HG03064 (cell line): ENCODE measurements at regions not wholly inside any gene's neighbourhood (a gene's known extent, or its start where the extent isn't known, plus 50 kb on each side); places are given as distances from the start of the nearest gene placed in this dataset.

ENCODE experiments used
- ATAC-seq: cut with Tn5 transposase; IDR thresholded peaks from one replicate; pipeline ENCODE4 v1.9.1; 2021; ENCODE audit warnings: low read depth; ENCODE audit not compliant: unreplicated experiment

- no peak for ATAC-seq
Observed at GRCh38 chr6:81694855-81695254, 57.6 kb downstream of the TENT5A start.

- ATAC-seq: no peak
Observed at GRCh38 chr6:81694207-81694606, 58.3 kb downstream of the TENT5A start.

GRCh38 chr6:81693266-81693665 is 59.2 kb downstream of the TENT5A start:
- no peak for ATAC-seq

- ATAC-seq: no peak
Observed at GRCh38 chr6:81690073-81690472, 62.4 kb downstream of the TENT5A start.

GRCh38 chr6:81689580-81689979 is 62.9 kb downstream of the TENT5A start:
- ATAC-seq: no peak

GRCh38 chr6:81683912-81684311 is 68.6 kb downstream of the TENT5A start:
- ATAC-seq: no peak

- ATAC-seq: no peak
Observed at GRCh38 chr6:81682858-81683620, 69.4 kb downstream of the TENT5A start.

GRCh38 chr6:81682235-81682795 is 70.2 kb downstream of the TENT5A start:
- no peak for ATAC-seq

GRCh38 chr6:81669445-81669844 is 83.0 kb downstream of the TENT5A start:
- no peak for ATAC-seq

- ATAC-seq: no peak
Observed at GRCh38 chr6:81668615-81669047, 83.8 kb downstream of the TENT5A start.

- ATAC-seq: no peak
Observed at GRCh38 chr6:81666481-81666880, 86.0 kb downstream of the TENT5A start.

- no peak for ATAC-seq
Observed at GRCh38 chr6:81656231-81656630, 96.2 kb downstream of the TENT5A start.

GRCh38 chr6:81655696-81656095 is 96.8 kb downstream of the TENT5A start:
- no peak for ATAC-seq

GRCh38 chr6:81648502-81648901 is 104.0 kb downstream of the TENT5A start:
- no peak for ATAC-seq

- ATAC-seq: no peak
Observed at GRCh38 chr6:81643156-81643555, 109.3 kb downstream of the TENT5A start.

- ATAC-seq: no peak
Observed at GRCh38 chr6:81640891-81641290, 111.6 kb downstream of the TENT5A start.

GRCh38 chr6:81640126-81640525 is 112.4 kb downstream of the TENT5A start:
- ATAC-seq: no peak

GRCh38 chr6:81638366-81638765 is 114.1 kb downstream of the TENT5A start:
- no peak for ATAC-seq

- no peak for ATAC-seq
Observed at GRCh38 chr6:81636930-81637568, 115.4 kb downstream of the TENT5A start.

GRCh38 chr6:81634155-81634880 is 118.2 kb downstream of the TENT5A start:
- ATAC-seq: no peak

- ATAC-seq: no peak
Observed at GRCh38 chr6:81633391-81633790, 119.1 kb downstream of the TENT5A start.
